UCSD-AML1 (cell line): ENCODE measurements at regions not wholly inside any gene's neighbourhood (a gene's known extent, or its start where the extent isn't known, plus 50 kb on each side); places are given as distances from the start of the nearest gene placed in this dataset.
"Not testable (repeated sequence)": the region's sequence is repeated elsewhere in the genome, so short reads cannot be mapped to it uniquely, and the experiment has no call there.

Source experiments
- DNase-seq: peaks from one replicate; lab custom pipeline; 2025; ENCODE audit not compliant: unreplicated experiment; lab: John Stamatoyannopoulos, UW

GRCh38 chr11:115605397-115605796 lies 101.2 kb upstream of the CADM1 start:
- not testable (repeated sequence) for DNase-seq

DNA sequence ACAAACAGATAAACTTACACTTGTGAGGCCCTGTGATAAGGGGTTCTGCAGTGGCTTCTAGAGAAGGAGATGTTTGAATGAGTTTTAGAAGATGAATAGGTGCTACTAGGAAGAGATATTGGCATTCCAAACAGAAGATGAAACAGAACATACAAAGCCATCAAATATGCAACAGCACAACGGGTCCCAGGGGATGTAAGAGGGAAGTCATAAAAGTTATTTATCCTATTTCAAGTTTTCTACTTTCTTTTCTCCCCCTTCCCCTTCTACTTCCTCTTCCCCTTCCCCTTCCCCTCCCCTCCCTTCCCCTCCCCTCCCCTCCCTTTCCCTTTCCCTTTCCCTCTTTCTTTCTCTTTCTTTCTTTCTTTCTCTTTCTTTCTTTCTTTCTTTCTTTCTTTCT lies 94.9 kb upstream of the CADM1 start:
- DNase-seq = no peak

GRCh38 chr11:115598257-115598901 lies 94.2 kb upstream of the CADM1 start:
- no peak for DNase-seq

GRCh38 chr11:115591380-115591779 lies 87.2 kb upstream of the CADM1 start:
- no peak for DNase-seq

GRCh38 chr11:115590254-115590653 lies 86.0 kb upstream of the CADM1 start:
- DNase-seq = no peak

GRCh38 chr11:115587718-115588342 lies 83.6 kb upstream of the CADM1 start:
- no peak for DNase-seq

GRCh38 chr11:115585361-115586024 lies 81.3 kb upstream of the CADM1 start:
- no peak for DNase-seq

- DNase-seq = no peak
These were observed 77.8 kb upstream of the CADM1 start for GRCh38 chr11:115581871-115582639.

DNA sequence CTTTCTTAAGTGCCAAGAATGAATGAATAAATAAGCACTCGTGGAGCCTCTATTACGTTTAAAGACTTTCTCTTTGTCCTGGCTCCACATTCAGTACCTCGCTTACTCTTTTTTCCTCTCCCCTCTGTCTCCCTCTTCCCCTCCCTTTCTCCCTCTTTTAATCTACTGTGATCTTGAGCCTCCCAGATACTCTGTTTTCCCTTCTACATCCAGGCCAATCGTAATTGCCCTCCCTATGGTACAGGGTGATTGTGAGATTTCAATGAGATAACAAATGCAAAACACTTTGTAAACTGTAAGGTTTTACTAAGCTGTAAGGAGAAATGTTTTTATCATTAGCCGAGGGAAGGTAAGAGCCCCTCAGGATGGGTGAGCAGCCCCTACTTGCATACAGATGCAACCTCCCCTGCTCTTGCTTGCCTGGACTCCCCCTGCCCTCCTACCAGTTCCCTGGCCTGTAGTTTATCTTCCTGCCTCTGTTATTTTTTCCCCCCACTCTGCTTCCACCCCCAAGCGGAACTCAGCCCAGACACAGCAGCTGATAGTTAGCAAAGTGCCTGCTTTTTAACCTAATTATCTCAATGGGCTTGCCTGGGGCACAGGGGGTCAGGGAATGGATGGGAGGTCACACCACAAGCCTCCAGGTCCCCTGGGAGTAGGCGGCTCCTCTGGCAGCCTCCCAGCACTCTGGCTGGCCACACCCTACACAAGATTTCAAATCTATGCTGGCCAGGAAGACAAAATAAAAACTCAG lies 76.9 kb upstream of the CADM1 start:
- DNase-seq = no peak

- no peak for DNase-seq
These were observed 76.2 kb upstream of the CADM1 start for GRCh38 chr11:115580416-115580815.

DNA sequence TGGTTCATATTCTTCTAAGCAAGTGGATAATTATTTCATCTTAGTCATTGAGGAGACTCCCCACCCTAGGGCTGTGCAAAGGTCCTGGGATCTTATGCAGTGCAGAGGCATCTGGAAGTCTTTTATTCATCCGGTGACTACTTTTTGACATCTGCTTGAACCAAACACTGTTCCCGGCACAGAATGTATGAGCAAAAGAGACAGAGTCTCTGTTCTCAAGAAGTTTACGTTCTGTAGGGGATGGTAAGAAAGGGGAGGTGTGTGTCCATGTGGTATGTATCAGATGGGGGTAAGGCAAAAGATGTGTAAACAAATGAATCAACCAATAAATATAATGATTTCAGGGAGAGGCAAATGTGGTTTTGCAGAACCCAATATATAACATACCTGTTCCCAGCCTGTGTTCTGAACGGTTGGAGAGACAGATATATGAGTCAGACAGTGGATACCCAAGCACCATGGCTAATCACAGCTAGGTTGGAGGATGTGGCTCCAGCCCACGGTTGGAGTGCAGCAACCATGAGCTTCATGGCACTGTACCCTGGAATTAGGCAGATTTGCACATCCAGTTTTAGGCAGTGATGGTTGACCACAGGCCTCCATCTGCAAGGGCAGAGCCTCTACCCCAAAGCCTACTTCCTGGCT lies 75.1 kb upstream of the CADM1 start:
- no peak for DNase-seq

GRCh38 chr11:115578275-115578674 lies 74.1 kb upstream of the CADM1 start:
- DNase-seq = no peak

GRCh38 chr11:115577701-115578100 lies 73.5 kb upstream of the CADM1 start:
- DNase-seq = no peak

- no peak for DNase-seq
These were observed 72.6 kb upstream of the CADM1 start for GRCh38 chr11:115576606-115577380.

GRCh38 chr11:115572551-115572950 lies 68.3 kb upstream of the CADM1 start:
- no peak for DNase-seq

DNA sequence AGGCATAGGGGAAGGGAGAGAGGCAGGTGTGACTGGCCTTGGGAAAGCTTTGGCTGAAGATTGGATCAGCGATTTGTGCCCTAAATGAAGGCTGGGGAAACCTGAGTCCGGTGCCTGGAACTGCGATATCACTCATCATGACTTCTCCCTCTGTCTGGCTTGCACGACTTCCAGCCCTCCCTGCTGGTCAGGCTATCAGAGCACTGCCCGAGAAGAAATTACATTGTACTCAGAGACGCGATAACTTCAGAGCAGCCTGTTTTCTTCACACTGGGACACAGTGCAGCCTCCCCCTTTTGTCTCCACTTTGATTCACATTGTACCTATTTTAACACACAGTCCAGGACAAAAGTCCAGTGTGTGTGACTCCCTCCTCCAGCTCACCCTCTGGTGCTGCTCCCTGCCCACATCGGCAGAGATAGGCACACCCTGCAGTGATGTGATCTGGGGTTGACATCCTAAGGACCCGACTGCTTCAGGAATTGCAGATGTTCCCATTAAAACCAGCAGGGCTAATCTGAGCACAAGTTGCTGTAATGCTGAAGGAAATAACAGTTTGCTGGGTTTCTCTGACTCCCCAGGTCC lies 62.1 kb upstream of the CADM1 start:
- no peak for DNase-seq

GRCh38 chr11:115564851-115565250 lies 60.6 kb upstream of the CADM1 start:
- no peak for DNase-seq

DNA sequence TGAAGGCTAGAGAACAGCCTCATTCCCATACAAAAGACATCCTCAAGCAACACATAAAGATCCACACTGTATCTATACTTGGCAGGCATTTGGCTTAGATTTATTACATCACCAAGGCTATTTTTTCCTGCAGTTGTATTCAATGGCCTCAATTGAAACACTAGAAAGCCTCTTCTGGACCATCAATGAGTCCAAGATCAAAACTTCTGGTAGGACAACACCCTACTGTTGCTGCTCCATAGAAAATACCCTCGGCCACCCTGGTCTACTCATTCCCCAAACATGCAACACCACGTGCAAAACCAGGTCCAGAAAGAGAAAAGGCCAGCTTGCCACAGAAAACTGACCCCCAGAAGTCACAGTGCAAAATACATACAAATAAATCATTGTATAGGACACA lies 56.9 kb upstream of the CADM1 start:
- no peak for DNase-seq

DNA sequence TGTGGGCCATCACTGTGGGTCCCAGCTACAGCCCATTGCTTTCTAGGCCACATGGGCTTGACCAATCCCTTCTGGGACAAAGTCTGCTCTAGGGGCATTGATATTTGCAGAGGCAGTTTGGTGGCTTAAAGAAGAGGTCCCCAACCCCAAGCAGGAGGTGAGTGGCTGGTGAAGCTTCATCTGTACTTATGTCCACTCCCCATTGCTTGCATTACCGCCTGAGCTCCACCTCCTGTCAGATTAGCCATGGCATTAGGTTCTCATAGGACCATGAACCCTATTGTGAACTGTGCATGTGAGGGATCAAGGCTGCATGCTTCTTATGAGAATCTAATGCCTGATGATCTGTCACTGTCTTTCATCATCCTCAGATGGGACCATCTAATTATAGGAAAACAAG lies 54.4 kb upstream of the CADM1 start:
- DNase-seq = no peak
